ENCODE measurements at regions not wholly inside any gene's neighbourhood (a gene's known extent, or its start where the extent isn't known, plus 50 kb on each side); places are given as distances from the start of the nearest gene placed in this dataset.
"Not testable (repeated sequence)": the region's sequence is repeated elsewhere in the genome, so short reads cannot be mapped to it uniquely, and the experiment has no call there.

DNA sequence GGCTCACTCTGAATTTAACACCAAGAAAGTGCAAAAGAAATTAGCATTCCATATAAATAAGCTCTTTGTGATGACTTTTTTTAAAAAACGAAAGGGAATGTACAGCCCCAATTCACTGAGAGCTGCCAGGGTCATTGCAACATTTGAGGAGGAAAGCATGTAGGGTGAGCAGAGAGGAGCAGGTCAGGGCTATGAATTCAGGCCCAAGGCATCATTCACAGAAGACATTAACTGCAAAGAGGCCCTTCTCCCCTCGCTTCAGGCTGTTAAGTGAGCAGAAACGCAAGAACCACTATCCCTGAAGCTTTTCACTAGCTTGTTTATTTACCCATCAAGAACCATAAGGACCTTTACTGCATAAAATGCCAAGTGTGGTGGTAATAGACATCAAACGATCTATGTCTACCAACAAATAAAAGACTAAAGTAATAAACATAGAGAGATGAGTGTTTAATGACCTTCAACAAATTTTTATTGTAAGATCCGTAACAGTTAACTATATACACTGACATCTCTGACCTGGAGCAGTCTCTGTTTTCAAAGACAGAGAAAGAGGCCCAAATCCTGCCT lies 333.1 kb upstream of the HNRNPA3 start (continued):
- TF ChIP-seq ZNF565 (CRISPR knock-in tag; conservative IDR thresholded peaks at IDR 0.05; ENCODE audit: low read depth), result no peak

DNA sequence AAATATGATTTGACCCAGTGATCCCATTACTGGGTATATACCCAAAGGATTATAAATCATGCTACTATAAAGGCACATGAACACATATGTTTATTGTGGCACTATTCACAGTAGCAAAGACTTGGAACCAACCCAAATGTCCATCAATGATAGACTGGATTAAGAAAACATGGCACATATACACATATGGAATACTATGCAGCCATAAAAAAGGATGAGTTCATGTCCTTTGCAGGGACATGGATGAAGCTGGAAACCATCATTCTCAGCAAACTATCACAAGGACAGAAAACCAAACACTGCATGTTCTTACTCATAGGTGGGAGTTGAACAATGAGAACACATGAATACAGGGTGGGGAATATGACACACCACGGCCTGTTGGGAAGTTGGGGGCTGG lies 330.5 kb upstream of the HNRNPA3 start:
- not testable (repeated sequence) for ATAC-seq

DNA sequence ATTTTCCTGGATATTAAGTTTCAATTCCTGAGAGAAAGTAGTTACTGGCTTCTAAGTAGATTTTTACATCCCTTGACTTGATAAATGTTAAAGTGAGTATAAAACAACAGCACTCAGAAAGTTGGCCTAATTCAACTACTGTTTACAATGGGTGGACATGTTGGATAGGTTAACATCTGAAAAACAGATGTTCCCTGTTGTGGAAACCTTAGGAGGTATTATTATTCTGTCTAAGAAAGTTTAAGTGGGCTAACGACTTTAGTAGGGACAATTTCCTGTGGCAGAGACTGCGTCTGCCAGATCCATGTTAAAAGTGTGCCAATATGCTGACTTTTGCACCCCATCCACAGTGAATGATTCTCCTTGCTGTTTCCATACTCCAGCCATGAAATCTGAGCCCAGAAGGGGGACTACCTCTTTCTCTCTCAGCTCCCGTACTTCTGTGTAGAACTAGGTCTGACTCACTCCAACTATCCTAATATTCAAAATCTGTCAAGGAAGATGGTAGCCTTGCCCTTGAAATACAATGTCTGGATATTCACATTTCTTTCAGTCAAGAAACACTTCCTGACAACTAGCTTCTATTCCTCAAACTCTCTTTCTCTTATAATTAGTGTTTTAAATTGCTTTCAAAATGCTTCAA lies 327.5 kb upstream of the HNRNPA3 start:
- no peak for ATAC-seq
- no peak for TF ChIP-seq BACH2 (CRISPR knock-in tag; IDR thresholded peaks at IDR 0.05; ENCODE audit: borderline replicate concordance)

DNA sequence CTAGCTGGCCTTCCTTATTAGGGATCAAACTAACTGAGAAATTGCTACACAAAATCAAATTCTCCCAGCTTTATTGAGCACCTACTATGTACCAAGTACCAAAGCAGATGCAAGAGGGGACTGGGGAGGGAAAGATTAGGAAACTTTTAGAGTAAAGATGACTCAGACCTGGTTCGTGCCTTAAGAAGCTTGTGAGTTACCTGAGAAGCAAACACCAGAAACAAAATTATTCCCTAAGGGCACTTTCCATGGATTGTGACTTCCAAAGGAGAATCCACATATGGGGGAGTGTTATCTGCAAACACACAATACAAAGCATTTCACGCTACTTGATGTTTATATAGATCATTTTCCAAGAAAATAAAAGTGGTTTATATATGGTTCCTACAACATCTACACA lies 326.9 kb upstream of the HNRNPA3 start:
- no peak for ATAC-seq
- TF ChIP-seq TCF4 (CRISPR knock-in tag; IDR thresholded peaks at IDR 0.05; ENCODE audit: borderline replicate concordance), result no peak
- TF ChIP-seq BACH2 (CRISPR knock-in tag; IDR thresholded peaks at IDR 0.05; ENCODE audit: borderline replicate concordance), result no peak
- no peak for TF ChIP-seq ESRRG (CRISPR knock-in tag; IDR thresholded peaks at IDR 0.05)
- no peak for TF ChIP-seq ZC3H10 (CRISPR knock-in tag; IDR thresholded peaks at IDR 0.05)
- TF ChIP-seq ZFP3 (CRISPR knock-in tag; IDR thresholded peaks at IDR 0.05), result no peak
- no peak for TF ChIP-seq GLIS3 (CRISPR knock-in tag; IDR thresholded peaks at IDR 0.05)
- TF ChIP-seq ZFP30 (CRISPR knock-in tag; IDR thresholded peaks at IDR 0.05), result no peak
- no peak for TF ChIP-seq ZNF565 (CRISPR knock-in tag; conservative IDR thresholded peaks at IDR 0.05; ENCODE audit: low read depth)
- TF ChIP-seq RARB (CRISPR knock-in tag; IDR thresholded peaks at IDR 0.05), result no peak
- TF ChIP-seq ZNF70 (CRISPR knock-in tag; IDR thresholded peaks at IDR 0.05), result no peak
- TF ChIP-seq CREB5 (CRISPR knock-in tag; IDR thresholded peaks at IDR 0.05; ENCODE audit: low read depth), result no peak
- no peak for TF ChIP-seq ARNTL (CRISPR knock-in tag; IDR thresholded peaks at IDR 0.05; ENCODE audit: borderline replicate concordance, low read depth)

GRCh38 chr2:176891105-176891504 lies 321.5 kb upstream of the HNRNPA3 start:
- no peak for TF ChIP-seq ZNF8 (CRISPR knock-in tag; IDR thresholded peaks at IDR 0.05)
- TF ChIP-seq ARNTL (CRISPR knock-in tag; IDR thresholded peaks at IDR 0.05; ENCODE audit: borderline replicate concordance, low read depth), result no peak
- TF ChIP-seq ISL1 (CRISPR knock-in tag; IDR thresholded peaks at IDR 0.05), result no peak
- TF ChIP-seq CREB5 (CRISPR knock-in tag; IDR thresholded peaks at IDR 0.05; ENCODE audit: low read depth), result no peak
- TF ChIP-seq SNAI2 (CRISPR knock-in tag; IDR thresholded peaks at IDR 0.05), result no peak
- no peak for TF ChIP-seq TSHZ2 (CRISPR knock-in tag; IDR thresholded peaks at IDR 0.05)
- TF ChIP-seq POU6F1 (CRISPR knock-in tag; IDR thresholded peaks at IDR 0.05; ENCODE audit: borderline replicate concordance, low read depth), result no peak
- TF ChIP-seq TCF4 (CRISPR knock-in tag; IDR thresholded peaks at IDR 0.05; ENCODE audit: borderline replicate concordance), result no peak
- no peak for ATAC-seq

DNA sequence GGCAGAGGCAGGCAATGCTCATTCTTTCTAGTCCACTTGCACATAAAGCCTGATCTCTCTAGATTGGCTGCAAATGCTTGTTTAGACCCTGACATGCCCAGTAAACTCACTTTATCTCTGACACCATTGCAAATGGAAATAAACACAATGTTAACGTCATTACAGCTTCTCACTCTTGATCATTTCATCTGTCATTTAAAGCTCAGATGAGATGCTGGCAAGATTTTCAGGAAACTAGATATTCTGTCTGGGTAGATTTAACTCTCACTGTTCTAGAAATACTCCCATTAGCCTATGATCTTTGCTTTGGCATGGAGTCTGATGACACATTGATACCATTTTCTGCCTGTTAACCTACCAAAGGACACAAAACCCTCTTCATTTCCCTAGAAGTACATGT lies 320.7 kb upstream of the HNRNPA3 start:
- no peak for ATAC-seq
- TF ChIP-seq, protein P1, sequence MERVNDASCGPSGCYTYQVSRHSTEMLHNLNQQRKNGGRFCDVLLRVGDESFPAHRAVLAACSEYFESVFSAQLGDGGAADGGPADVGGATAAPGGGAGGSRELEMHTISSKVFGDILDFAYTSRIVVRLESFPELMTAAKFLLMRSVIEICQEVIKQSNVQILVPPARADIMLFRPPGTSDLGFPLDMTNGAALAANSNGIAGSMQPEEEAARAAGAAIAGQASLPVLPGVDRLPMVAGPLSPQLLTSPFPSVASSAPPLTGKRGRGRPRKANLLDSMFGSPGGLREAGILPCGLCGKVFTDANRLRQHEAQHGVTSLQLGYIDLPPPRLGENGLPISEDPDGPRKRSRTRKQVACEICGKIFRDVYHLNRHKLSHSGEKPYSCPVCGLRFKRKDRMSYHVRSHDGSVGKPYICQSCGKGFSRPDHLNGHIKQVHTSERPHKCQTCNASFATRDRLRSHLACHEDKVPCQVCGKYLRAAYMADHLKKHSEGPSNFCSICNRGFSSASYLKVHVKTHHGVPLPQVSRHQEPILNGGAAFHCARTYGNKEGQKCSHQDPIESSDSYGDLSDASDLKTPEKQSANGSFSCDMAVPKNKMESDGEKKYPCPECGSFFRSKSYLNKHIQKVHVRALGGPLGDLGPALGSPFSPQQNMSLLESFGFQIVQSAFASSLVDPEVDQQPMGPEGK (CRISPR knock-in tag; IDR thresholded peaks at IDR 0.05; ENCODE audit: borderline replicate concordance), result no peak
- TF ChIP-seq GLIS3 (CRISPR knock-in tag; IDR thresholded peaks at IDR 0.05) (no peak), ZFP30 (CRISPR knock-in tag; IDR thresholded peaks at IDR 0.05) (no peak), PPARA (CRISPR knock-in tag; IDR thresholded peaks at IDR 0.05; ENCODE audit: borderline replicate concordance) (no peak), ZNF565 (CRISPR knock-in tag; conservative IDR thresholded peaks at IDR 0.05; ENCODE audit: low read depth) (no peak), ESRRG (CRISPR knock-in tag; IDR thresholded peaks at IDR 0.05) (no peak), RARB (CRISPR knock-in tag; IDR thresholded peaks at IDR 0.05) (no peak), ZFP3 (CRISPR knock-in tag; IDR thresholded peaks at IDR 0.05) (no peak), CSDC2 (CRISPR knock-in tag; IDR thresholded peaks at IDR 0.05) (no peak), ZNF8 (CRISPR knock-in tag; IDR thresholded peaks at IDR 0.05) (no peak), TCF4 (CRISPR knock-in tag; IDR thresholded peaks at IDR 0.05; ENCODE audit: borderline replicate concordance) (no peak), CREB5 (CRISPR knock-in tag; IDR thresholded peaks at IDR 0.05; ENCODE audit: low read depth) (no peak), ISL1 (CRISPR knock-in tag; IDR thresholded peaks at IDR 0.05) (no peak), OSR1 (CRISPR knock-in tag; IDR thresholded peaks at IDR 0.05) (no peak), ZC3H10 (CRISPR knock-in tag; IDR thresholded peaks at IDR 0.05) (no peak)
